Keratinocyte (primary cell): ENCODE measurements at regions not wholly inside any gene's neighbourhood (a gene's known extent, or its start where the extent isn't known, plus 50 kb on each side); places are given as distances from the start of the nearest gene placed in this dataset.

Source experiments
- CTCF ChIP-seq, 3 experiments: IDR thresholded peaks in 1 of 3; conservative IDR thresholded peaks in 1 of 3; optimal IDR thresholded peaks in 1 of 3; 2 replicates in 2 of 3; 3 replicates in 1 of 3; pipeline versions ENCODE3 to v1.5.1; 2011; ENCODE audit warnings: low read length in 3 of 3, mild to moderate bottlenecking in 3 of 3, moderate library complexity in 2 of 3, control low read depth in 1 of 3, inconsistent platforms in 1 of 3; ENCODE audit not compliant: insufficient read depth in 2 of 3; ENCODE audit errors: extremely low read depth in 1 of 3
- EZH2 ChIP-seq: IDR thresholded peaks from one replicate; pipeline ENCODE4 v1.6.1; 2012; ENCODE audit warnings: inconsistent platforms, mild to moderate bottlenecking, low read length, moderate library complexity

DNA sequence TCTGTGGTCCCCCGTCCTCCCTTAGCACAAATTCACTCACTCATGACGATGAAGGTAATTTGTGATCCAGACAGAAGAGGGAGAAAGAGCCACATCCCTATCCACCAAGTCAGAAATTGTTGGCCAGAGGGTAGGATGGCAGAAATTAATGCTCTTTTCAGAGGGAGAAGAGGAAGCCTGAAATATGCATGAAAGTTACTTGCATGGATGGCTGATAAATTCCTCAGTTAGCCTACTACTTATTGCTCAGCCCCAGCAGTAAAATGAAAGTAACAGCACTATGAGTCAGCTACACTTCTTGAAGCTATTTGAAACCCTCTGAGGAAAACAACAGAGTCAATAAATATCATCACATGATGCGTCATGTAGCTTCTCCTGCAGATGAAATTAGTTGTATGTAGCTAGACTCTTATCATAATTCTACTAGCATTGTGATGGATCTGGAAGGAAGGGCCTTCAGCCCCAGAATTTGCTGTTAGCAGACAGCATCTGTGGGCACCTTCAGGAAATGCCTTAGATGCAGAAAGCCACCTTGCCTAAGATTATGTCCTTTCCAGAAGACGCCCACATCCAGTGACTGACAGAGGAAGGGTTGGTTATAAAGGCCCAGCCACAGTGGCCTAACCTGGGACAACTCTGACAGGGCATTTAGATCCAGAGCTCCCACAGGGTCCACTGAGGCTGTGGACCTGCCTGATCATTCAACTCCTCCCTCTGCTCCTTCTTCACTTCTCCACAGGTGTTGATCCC, 81.2 kb upstream of the CCDC112 start:
- TF ChIP-seq CTCF (optimal IDR thresholded peaks at IDR 0.05 in 1 of 3, IDR thresholded peaks at IDR 0.05 in 1 of 3, conservative IDR thresholded peaks at IDR 0.05 in 1 of 3; ENCODE audit: extremely low read depth in 1 of 3, insufficient read depth in 2 of 3, low read length in 3 of 3) = peak; percentile 19 to 30 (median 26)
- TF ChIP-seq EZH2 = no peak
